ENCODE measurements at regions not wholly inside any gene's neighbourhood (a gene's known extent, or its start where the extent isn't known, plus 50 kb on each side); places are given as distances from the start of the nearest gene placed in this dataset.

DNA sequence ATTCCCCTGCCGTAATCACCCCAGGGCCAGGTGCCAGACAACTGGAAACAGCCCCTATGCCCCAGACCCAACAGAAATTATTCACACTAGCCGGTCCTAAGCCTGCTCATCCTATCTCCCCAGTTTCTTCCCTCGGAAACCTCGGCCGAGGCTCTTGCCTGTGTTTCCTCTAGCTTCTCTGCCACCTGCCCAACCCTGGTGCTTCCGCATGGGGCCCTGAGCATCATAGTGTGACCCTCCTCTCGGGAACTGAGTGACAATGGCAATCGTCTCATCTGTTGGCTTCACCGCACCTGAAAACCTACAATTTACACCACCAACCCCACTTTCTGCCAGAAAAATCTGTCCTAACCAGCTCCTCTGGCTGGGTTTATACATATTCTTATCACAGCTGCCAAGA, 257.3 kb downstream of the SOD2 start:
- no peaks in the 10 kb centered on the region for H3K36me3 ChIP-seq (ENCODE audit: low read depth, missing control alignments)
- intact Hi-C loops (cut with DNase I; ENCODE audit: low total_unique reads) = no loop called here
- no peaks in the 10 kb centered on the region for H3K4me1 ChIP-seq
- no peak for DNase-seq
- no peak overlapping the region for H3K4me3 ChIP-seq
- no peak for TF ChIP-seq POLR2A (IDR thresholded peaks at IDR 0.05)
- TF ChIP-seq, protein P1, sequence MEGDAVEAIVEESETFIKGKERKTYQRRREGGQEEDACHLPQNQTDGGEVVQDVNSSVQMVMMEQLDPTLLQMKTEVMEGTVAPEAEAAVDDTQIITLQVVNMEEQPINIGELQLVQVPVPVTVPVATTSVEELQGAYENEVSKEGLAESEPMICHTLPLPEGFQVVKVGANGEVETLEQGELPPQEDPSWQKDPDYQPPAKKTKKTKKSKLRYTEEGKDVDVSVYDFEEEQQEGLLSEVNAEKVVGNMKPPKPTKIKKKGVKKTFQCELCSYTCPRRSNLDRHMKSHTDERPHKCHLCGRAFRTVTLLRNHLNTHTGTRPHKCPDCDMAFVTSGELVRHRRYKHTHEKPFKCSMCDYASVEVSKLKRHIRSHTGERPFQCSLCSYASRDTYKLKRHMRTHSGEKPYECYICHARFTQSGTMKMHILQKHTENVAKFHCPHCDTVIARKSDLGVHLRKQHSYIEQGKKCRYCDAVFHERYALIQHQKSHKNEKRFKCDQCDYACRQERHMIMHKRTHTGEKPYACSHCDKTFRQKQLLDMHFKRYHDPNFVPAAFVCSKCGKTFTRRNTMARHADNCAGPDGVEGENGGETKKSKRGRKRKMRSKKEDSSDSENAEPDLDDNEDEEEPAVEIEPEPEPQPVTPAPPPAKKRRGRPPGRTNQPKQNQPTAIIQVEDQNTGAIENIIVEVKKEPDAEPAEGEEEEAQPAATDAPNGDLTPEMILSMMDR (IDR thresholded peaks at IDR 0.05) = no peak
- H3K27me3 ChIP-seq = no peaks in the 10 kb centered on the region
- no peak overlapping the region for H3K27ac ChIP-seq
- H3K9me3 ChIP-seq = no peaks in the 10 kb centered on the region
- 93 to 95% methylated on average over 9 of the region's 9 CpGs for WGBS, 2 donors

GRCh38 chr6:159434410-159434809, 258.6 kb downstream of the SOD2 start:
- Histone ChIP-seq H3K4me1 (no peaks in the 10 kb centered on the region), H3K4me3 (no peak overlapping the region), H3K36me3 (ENCODE audit: low read depth, missing control alignments) (no peaks in the 10 kb centered on the region), H3K9me3 (no peaks in the 10 kb centered on the region), H3K27ac (no peak overlapping the region), H3K27me3 (no peaks in the 10 kb centered on the region)
- TF ChIP-seq, protein P1 (IDR thresholded peaks at IDR 0.05) = no peak
- no peak for TF ChIP-seq POLR2A (IDR thresholded peaks at IDR 0.05)
- WGBS, 2 donors = 57 to 67% methylated on average over 4 of the region's 4 CpGs
- no peak for DNase-seq
- intact Hi-C loops (cut with DNase I; ENCODE audit: low total_unique reads) = no loop called here

DNA sequence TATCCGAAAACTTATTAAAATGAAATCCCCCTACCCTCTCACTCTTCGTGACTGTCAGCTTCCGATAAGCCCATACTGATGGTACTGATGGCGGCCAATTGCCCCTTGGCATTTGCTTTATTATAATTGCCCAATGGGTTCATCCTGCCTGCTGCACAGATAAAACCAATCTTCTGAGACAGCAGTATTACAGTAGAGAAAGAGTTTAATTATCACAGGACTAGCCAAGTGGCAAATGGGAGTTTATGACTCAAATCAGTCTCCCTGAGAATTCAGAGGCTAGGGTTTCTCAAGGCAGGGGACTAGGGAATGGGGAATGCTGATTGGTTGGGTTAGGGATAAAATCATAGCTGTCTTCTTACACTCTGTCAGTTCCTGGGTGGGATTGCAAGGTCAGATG, 259.5 kb downstream of the SOD2 start:
- intact Hi-C loops (cut with DNase I; ENCODE audit: low total_unique reads) = no loop called here
- no peak overlapping the region for H3K27ac ChIP-seq
- 93 to 95% methylated on average over 4 of the region's 4 CpGs for WGBS, 2 donors

DNA sequence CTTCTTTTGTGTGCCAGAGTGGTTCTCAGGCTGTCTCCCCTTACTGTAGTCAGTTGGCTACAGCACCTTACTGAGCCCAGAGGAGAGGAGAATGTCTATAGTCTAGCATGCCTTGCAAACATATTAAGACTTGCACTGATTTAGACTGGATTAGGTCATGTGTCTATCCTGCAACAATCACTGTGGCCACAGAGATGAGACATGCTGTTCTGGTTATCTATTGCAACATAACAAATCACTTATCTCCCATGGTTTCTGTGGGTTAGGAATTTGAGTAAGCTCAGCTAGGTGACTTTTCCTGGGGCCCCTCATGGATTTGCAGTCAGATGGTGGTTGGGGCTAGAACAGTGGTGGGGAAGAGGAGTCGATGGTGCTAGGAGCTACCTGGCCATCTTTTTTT, 261.3 kb downstream of the SOD2 start:
- TF ChIP-seq, protein P1 (IDR thresholded peaks at IDR 0.05) = no peak
- no peak for TF ChIP-seq POLR2A (IDR thresholded peaks at IDR 0.05)
- no peak overlapping the region for H3K4me3 ChIP-seq
- H3K4me1 ChIP-seq = no peaks in the 10 kb centered on the region
- intact Hi-C loops (cut with DNase I; ENCODE audit: low total_unique reads) = no loop called here
- H3K9me3 ChIP-seq = no peaks in the 10 kb centered on the region
- WGBS, 2 donors = 92 to 100% methylated on average over 1 of the region's 1 CpG
- no peak overlapping the region for H3K27ac ChIP-seq
- H3K36me3 ChIP-seq (ENCODE audit: low read depth, missing control alignments) = no peaks in the 10 kb centered on the region
- no peak for DNase-seq
- H3K27me3 ChIP-seq = no peaks in the 10 kb centered on the region

More for the DNA sequence above, 259.5 kb downstream of the SOD2 start:
- TF ChIP-seq, protein P1 (IDR thresholded peaks at IDR 0.05) = no peak
- TF ChIP-seq POLR2A (IDR thresholded peaks at IDR 0.05) = no peak
- Histone ChIP-seq H3K36me3 (ENCODE audit: low read depth, missing control alignments) (no peaks in the 10 kb centered on the region), H3K4me1 (no peaks in the 10 kb centered on the region), H3K9me3 (no peaks in the 10 kb centered on the region), H3K27me3 (no peaks in the 10 kb centered on the region), H3K4me3 (no peak overlapping the region)
- DNase-seq = no peak

- no peak overlapping the region for H3K4me3 ChIP-seq
- no peaks in the 10 kb centered on the region for H3K27me3 ChIP-seq
- TF ChIP-seq, protein P1 (IDR thresholded peaks at IDR 0.05) = no peak
- TF ChIP-seq POLR2A (IDR thresholded peaks at IDR 0.05) = no peak
- no peaks in the 10 kb centered on the region for H3K9me3 ChIP-seq
- H3K27ac ChIP-seq = no peak overlapping the region
- DNase-seq = no peak
- H3K36me3 ChIP-seq (ENCODE audit: low read depth, missing control alignments) = no peaks in the 10 kb centered on the region
- no peaks in the 10 kb centered on the region for H3K4me1 ChIP-seq
- WGBS, 2 donors = 62 to 78% methylated on average over 3 of the region's 3 CpGs
- intact Hi-C loops (cut with DNase I; ENCODE audit: low total_unique reads) = no loop called here
Measured at GRCh38 chr6:159430323-159430722, 261.1 kb downstream of the FNDC1 start.
